HG02870 (cell line): ENCODE measurements at regions not wholly inside any gene's neighbourhood (a gene's known extent, or its start where the extent isn't known, plus 50 kb on each side); places are given as distances from the start of the nearest gene placed in this dataset.
A peak's percentile ranks its signal among the peaks of the same experiment; 100 is the strongest.
"Not testable (repeated sequence)": the region's sequence is repeated elsewhere in the genome, so short reads cannot be mapped to it uniquely, and the experiment has no call there.

Experiments
- ATAC-seq: cut with Tn5 transposase; IDR thresholded peaks from one replicate; pipeline ENCODE4 v1.9.1; 2021; ENCODE audit warnings: mild to moderate bottlenecking, moderate library complexity; ENCODE audit not compliant: unreplicated experiment

DNA sequence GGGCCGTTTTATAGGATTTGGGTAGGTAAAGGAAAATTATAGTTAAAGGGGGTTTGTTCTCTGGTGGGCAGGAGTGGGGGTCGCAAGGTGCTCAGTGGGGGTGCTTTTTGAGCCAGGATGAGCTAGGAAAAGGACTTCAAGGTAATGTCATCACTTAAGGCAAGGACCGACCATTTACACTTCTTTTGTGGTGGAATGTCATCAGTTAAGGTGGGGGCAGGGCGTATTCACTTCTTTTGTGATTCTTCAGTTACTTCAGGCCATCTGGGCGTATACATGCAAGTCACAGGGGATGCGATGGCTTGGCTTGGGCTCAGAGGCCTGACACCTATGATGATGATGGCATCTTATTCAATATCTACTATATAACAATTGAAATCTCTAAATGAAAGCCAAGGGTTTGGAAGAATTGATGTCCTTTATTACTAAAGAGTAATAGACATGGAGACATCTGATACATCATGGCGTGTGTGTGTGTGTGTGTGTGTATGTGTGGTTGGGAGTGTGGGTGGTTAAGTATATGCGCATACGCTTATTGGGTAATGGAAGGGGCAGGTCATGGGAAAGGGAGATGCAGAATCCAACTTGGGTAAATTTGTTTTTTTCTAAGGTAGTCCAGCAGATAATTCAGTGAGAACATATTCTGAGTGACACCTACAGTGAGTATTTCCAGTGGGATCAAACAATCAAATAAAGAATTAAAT lies 236.9 kb upstream of the DUSP10 start:
- not testable (repeated sequence) for ATAC-seq

DNA sequence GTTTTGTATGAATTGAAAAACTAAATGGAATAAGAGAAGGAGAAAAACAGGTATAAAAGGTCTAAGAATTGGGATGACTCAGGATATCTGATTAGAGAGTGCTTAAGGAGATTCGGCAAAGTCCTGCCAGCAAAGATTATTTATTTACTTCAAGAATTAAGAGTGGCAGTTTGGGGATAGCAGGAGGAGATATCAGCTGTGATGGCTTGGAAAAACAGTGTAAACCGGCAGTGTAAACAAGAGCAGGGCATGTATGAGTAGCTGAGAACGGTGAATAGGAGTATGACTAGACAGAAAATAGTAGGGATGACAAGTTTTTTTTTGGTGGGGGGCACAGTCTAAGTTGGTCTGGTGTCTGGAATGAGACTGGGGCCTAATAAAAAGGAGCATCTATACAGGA lies 231.9 kb upstream of the DUSP10 start:
- ATAC-seq = not testable (repeated sequence)

DNA sequence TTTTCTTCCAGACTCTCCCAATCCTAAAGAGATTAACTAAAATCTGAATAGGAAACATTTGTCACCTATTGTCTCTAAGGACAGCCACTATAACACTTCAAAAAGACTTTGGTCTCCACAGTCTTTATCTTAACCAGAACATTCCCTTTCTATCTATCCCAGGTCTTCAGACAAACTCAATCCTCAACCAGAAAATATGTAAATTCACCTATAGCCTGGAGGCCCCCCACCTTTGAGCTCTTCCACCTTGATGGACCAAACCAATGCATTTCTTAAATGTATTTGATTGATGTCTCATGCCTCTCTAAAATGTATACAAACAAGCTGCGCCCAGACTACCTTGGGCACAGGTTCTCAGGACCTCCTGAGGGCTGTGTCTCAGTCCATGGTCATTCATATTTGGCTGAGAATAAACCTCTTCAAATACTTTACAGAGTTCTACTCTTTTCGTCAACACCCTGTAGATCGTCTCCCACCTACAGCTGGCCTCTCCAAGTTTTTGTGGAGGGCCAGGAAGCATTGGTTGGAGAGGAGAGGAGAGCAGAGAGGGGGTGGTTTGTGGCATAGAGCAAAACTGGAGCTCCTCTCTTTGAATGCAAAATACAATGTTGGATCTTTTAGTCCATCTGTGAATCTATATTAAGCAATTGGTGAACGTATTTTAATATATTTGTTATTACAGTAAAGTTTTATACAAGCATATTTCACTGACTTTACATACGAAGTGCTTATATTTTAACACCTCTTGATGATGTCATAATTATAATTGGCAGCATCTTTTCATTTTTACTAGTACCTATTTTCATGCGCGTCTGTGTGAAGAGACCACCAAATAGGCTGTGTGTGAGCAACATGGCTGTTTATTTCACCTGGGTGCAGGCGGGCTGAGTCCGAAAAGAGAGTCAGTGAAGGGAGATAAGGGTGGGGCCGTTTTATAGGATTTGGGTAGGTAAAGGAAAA lies 230.7 kb upstream of the DUSP10 start:
- no peak for ATAC-seq

DNA sequence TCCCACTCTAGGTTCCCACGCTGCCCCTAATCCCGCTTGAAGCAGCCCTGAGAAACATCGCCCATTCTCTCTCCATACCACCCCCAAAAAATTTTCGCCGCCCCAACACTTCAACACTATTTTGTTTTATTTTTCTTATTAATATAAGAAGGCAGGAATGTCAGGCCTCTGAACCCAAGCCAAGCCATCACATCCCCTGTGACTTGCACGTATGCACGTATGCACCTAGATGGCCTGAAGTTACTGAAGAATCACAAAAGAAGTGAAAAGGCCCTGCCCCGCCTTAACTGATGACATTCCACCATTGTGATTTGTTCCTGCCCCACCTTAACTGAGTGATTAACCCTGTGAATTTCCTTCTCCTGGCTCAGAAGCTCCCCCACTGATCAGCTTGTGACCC lies 229.1 kb upstream of the DUSP10 start:
- ATAC-seq = not testable (repeated sequence)

DNA sequence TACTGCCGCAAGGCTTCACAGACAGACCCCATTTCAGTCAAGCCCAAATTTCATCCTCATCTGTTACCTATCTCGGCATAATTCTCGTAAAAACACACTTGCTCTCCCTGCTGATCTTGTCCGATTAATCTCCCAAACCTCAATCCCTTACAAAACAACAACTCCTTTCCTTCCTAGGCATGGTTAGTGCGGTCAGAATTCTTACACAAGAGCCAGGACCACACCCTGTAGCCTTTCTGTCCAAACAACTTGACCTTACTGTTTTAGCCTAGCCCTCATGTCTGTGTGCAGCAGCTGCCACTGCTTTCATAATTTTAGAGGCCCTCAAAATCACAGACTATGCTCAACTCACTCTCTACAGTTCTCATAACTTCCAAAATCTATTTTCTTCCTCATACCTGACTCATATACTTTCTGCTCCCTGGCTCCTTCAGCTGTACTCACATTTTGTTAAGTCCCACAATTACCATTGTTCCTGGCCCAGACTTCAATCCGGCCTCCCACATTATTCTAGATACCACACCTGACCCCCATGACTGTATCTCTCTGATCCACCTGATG lies 227.5 kb upstream of the DUSP10 start:
- not testable (repeated sequence) for ATAC-seq

DNA sequence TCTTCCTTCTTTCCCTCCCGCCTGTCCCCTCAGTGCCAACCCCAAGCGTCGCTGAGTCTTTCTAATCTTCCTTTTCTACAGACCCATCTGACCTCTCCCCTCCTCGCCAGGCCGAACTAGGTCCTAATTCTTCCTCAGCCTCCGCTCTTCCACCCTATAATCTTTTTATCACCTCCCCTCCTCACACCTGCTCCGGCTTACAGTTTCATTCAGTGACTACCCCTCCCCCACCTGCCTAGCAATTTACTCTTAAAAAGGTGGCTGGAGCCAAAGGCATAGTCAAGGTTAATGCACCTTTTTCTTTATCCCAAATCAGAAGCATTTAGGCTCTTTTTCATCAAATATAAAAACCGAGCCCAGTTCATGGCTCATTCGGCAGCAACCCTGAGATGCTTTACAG lies 225.6 kb upstream of the DUSP10 start:
- not testable (repeated sequence) for ATAC-seq

DNA sequence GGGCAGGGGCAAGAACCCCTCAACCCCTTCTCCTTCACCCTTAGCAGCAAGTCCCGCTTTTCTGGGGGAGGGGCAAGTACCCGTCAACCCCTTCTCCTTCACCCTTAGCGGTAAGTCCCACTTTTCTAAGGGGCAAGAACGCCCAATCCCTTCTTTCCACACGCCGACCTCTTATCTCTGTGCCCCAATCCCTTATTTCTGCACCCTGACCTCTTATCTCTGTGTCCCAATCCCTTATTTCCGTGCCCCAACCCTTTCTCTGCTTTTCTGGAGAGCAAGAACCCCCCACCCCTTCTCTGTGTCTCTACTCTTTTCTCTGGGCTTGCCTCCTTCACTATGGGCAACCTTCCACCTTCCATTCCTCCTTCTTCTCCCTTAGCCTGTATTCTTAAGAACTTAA lies 225.0 kb upstream of the DUSP10 start:
- ATAC-seq = not testable (repeated sequence)

DNA sequence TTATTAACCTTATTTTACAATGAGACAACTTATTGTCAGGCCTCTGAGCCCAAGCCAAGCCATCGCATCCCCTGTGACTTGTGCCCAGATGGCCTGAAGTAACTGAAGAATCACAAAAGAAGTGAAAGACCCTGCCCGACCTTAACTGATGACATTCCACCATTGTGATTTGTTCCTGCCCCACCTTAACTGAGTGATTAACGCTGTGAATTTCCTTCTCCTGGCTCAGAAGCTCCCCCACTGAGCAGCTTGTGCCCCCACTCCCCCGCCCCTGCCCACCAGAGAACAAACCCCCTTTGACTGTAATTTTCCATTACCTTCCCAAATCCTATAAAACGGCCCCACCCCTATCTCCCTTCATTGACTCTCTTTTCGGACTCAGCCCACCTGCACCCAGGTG lies 224.0 kb upstream of the DUSP10 start:
- ATAC-seq = not testable (repeated sequence)

DNA sequence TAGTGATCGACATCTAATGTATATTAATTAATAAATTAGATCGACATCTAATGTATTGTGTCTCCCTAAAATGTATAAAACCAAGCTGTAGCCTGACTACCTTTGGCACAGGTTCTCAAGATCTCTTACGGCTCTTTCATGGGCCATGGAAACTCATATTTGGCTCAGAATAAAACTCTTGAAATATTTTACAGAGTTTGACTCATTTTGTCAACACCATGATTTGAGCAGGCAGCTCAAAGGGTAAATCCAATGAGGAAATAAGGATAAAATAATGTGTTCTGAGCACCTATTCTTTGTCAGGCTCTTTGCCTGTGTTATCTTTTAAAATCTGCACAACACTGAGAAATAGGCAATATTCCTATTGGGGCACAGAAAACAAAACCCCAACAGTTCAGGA lies 223.4 kb upstream of the DUSP10 start:
- no peak for ATAC-seq

DNA sequence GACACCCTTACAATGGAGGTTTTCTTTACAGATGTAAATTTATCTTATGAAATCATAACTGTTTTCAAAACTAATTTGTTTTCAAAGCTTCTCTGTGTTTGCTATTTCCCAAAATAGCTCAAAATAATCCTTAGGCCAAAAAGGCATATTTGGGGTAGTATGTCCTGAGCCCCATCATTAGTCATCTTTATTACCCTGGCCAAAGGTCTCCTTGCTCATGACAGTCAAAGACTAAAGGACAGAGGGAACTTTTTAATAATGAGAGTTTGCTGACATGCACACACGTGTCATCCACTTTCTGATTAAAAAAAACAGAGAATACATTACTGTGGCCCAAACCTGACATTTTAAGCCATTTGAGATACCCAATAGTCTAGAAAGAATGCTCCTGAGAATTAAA lies 221.9 kb upstream of the DUSP10 start:
- ATAC-seq = no peak

DNA sequence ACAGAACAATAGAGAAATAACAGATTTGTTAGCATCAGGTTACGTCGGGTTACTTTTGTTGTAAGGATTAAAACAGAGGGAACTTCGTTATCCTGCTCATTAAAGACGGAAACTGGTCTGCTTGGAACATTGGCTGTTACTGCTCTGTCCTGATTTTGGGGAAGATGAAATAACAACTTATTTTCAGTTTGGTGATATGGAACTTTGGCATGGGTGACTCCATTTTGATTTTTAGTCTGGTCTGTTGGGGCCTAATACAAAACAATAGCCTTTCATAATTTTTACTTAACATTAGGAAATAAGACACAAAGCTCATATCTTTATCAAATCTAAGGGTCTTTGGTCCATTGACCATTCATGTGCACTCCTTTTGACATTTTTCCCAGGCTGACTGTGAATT lies 220.5 kb upstream of the DUSP10 start:
- no peak for ATAC-seq

DNA sequence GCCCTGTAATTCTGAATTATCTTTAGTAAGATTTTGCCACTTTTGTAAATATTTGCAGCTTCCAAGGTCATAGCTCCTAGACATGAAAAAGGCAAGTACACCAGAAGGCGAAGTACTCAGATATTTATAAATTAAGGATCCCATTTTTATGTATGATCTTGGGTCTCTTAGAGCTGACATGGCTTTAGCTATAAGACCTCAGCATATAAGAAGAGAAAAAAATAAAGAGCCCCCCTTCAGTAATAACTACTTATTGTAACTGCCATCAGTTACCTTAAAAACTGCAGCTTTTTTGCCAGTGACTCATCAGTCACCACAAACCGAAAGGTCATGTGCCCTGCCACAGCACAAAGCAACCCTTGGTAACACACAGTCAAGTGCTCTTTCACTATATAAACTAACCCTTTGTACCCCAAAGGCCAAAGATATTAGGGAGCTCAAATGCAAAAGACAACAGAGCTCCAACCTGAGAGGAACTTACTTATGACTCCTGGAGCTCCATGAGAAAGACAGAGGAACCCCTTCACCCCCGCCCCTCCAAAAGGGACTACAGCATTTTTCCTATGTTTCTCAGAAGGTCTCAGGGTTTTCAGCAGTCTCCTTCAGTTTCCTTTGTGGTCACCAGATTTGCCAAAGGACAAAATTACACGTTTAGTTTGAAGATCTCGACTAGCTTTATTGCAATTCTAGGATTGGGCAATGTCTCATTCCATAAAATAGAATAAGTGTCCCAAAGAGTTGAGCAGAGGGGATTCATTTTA lies 219.8 kb upstream of the DUSP10 start:
- ATAC-seq = peak; percentile 94

DNA sequence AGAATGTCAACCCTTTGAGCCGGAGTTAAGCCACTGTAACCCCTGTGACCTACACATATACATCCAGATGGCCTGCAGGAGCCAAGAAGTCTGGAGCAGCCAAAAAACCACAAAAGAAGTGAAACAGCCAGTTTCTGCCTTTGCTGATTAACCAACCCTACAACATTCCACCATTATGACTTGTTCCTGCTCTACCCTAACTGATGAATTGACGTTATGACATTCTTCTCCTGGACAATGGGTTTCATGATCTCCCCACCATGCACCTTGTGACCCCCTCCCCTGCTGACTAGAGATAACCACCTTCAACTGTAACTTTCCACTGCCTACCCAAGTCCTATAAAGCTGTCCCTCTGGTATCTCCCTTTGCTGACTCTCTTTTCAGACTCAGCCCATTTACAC lies 216.3 kb upstream of the DUSP10 start:
- not testable (repeated sequence) for ATAC-seq

DNA sequence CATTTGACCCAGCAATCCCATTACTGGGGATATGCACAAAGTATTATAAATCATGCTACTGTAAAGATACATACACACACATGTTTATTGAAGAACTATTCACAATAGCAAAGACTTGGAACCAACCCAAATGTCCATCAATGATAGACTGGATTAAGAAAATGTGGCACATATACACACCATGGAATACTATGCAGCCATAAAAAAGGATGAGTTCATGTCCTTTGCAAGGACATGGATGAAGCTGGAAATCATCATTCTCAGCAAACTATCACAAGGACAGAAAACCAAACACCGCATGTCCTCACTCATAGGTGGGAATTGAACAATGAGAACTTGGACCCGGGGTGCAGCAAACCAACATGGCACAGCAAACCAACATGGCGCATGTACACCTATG lies 215.5 kb upstream of the DUSP10 start:
- ATAC-seq = not testable (repeated sequence)

DNA sequence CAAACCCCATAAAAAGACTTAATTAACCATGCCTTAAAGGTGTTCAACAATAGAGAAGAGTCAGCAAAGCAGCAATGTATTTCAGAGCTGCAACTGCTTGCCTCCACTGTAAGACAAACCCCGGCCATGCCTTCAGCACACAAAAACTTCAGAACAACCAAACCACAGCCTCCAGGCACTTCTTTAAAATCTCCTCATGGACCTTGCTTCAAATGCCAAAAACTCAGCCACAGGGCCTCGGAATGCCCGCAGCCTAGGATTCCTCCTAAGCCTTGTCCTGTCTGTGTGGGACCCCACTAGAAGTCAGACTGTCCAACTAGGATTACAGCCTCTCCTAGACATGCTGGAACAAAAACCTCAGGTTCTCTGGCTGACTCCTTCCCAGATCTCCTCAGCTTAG lies 208.1 kb upstream of the DUSP10 start:
- ATAC-seq = no peak

DNA sequence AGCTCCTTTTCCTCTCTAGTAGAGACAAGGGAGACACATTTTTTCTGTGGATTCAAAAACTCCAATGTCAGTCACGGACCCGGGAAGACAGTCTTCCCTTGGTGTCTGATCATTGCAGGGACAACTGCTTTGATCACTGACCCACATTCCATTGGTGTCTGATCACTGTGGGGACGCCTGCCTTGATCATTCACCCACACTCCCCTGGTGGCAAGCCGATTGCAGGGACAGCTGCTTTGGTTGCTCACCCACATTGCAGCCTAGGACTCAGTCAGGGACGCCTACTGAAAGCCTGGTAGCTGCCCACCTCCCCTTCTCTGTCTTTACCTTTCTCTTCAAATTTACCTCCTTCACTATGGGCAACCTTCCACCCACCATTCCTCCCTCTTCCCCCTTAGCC lies 206.6 kb upstream of the DUSP10 start:
- ATAC-seq = no peak

DNA sequence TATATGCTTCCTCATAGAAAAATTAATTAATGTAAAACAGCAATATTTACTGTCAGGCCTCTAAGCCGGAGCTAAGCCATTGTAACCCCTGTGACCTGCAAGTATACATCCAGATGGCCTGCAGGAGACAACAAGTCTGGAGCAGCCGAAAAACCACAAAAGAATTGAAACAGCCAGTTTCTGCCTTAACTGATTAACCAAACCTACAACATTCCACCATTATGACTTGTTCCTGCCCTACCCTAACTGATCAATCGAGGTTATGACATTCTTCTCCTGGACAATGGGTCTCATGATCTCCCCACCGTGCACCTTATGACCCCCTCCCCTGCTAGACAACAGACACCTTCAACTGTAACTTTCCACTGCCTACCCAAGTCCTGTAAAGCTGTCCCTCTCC lies 205.8 kb upstream of the DUSP10 start:
- no peak for ATAC-seq

DNA sequence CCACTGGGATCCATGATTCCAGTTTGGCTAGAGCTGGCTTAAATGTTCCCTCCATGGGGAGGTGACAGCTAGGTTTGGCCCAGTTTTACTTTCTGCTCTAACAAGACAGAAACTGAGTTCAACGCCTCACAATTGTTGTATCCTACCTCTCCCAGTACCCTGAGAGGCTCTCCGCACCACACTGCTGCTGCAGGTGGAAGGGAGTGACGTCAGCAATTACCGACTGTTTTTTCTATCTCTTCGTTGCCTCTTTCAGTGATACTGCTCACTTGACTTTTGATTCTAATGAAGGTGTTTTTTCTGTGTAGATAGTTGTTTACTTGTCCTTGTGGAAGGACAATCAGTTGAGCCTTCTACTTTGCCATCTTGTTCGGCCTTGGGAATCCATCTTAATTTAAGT lies 204.9 kb upstream of the DUSP10 start:
- ATAC-seq = no peak

DNA sequence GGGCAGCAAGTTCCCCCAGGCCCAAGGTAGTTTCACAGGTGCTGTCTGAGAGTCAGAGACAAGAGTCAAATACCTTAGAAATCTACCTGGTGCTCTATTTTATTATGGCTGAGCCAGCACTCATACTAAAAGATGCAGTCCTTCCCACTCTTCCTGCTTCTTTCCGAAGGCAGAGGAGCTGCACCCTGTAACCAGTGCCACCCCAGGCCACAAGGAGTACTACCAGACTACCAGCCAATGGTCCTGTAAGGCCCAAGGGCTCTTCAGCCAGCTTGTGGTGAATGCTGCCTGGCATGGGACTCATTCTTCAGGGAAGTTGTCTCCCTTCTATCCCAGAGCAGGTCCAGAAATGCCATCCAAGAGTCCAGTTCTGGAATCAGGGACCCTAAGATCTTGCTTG lies 203.8 kb upstream of the DUSP10 start:
- no peak for ATAC-seq

DNA sequence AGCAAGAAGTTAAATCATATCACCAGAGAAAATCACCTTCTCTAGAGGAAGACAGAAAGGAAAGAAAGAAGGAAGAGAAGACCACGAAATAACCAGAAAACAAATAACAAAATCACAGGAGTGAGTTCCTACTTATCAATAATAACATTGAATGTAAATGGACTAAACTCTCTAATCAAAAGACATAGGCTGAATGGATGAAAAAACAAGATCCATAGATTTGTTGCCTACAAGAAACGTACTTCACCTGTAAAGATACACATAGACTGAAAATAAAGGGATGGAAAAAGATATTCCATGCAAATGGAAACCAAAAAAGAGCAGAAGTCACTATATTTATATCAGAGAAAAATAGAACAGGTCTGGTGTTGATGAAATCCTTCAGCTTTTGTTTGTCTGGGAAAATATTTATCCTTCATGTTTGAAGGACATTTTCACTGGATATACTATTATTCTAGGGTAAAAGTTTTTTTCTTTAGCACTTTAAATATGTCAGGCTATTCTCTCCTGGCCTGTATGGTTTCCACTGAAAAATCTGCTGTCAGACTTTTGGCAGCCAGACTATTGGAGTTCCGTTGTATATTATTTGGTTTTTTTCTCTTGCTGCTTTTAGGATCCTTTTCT lies 202.5 kb upstream of the DUSP10 start:
- ATAC-seq = no peak

DNA sequence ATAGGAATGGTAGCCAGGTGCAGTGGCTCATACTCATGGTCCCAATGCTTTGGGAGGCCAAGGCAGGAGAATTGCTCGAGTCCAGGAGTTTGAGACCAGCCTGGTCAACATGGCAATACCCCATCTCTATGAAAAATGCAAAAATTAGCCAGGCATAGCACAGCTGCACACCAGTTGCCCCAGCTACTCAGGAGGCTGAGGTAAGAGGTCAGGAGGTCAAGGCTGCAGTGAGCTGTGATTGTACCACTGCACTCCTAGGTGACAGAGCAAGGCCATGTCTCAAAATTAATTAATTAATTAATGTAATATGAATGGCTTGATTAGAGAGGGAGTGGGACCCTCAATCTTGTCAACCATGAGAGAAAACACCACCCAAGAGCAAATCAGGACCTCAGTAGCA lies 198.7 kb upstream of the DUSP10 start:
- ATAC-seq = no peak
